ENCODE measurements at regions not wholly inside any gene's neighbourhood (a gene's known extent, or its start where the extent isn't known, plus 50 kb on each side); places are given as distances from the start of the nearest gene placed in this dataset.
A peak's percentile ranks its signal among the peaks of the same experiment; 100 is the strongest.

DNA sequence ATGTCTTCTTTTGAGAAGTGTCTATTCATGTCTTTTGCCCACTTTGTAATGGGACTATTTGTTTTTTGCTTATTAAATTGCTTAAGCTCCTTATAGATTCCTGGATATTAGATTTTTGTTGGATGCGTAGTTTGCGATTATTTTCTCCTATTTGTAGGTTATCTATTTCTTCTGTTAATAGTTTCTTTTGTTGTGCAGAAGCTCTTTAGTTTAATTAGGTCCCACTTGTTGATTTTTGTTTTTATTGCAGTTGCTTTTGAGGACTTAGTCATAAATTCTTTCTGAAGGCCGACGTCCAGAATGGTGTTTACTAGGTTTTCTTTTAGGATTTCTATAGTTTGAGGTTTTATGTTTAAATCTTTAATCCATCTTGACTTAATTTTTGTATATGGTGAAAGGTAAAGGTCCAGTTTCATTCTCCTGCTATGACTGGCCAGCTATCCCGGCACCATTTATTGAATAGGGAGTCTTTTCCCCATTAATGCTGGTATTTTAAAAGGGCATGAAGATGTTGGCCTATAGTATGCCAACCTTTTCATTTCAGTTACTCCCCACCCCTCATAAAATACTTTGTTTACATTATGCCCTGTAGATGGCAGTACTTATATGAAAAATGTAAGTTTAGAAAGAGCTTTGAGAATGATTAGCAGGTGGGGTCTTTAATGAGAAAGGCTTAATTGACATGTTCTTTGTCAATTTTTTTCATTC, 62.9 kb upstream of the PSMA6 start:
- TF ChIP-seq, protein P1, sequence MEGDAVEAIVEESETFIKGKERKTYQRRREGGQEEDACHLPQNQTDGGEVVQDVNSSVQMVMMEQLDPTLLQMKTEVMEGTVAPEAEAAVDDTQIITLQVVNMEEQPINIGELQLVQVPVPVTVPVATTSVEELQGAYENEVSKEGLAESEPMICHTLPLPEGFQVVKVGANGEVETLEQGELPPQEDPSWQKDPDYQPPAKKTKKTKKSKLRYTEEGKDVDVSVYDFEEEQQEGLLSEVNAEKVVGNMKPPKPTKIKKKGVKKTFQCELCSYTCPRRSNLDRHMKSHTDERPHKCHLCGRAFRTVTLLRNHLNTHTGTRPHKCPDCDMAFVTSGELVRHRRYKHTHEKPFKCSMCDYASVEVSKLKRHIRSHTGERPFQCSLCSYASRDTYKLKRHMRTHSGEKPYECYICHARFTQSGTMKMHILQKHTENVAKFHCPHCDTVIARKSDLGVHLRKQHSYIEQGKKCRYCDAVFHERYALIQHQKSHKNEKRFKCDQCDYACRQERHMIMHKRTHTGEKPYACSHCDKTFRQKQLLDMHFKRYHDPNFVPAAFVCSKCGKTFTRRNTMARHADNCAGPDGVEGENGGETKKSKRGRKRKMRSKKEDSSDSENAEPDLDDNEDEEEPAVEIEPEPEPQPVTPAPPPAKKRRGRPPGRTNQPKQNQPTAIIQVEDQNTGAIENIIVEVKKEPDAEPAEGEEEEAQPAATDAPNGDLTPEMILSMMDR (IDR thresholded peaks at IDR 0.05; ENCODE audit: unreplicated experiment) = peak; percentile 34
- Mint-ChIP-seq H3K4me1 (ENCODE audit: insufficient read depth, unreplicated experiment) (peaks cover 20% of the 10 kb centered on the region), H3K27me3 (ENCODE audit: insufficient read depth, unreplicated experiment) (no peaks in the 10 kb centered on the region), H3K36me3 (ENCODE audit: insufficient read depth, unreplicated experiment) (peaks cover 6% of the 10 kb centered on the region), H3K4me3 (ENCODE audit: unreplicated experiment) (no peak overlapping the region), H3K9me3 (ENCODE audit: unreplicated experiment) (no peaks in the 10 kb centered on the region), H3K27ac (ENCODE audit: low read depth, unreplicated experiment) (peak overlapping the region; percentile 35)
- peak; percentile 24 for DNase-seq (ENCODE audit: unreplicated experiment)
- POLR2A ChIA-PET = interaction anchor here (0.6 to 7.9 kb wide), 13 partner anchors 14 to 174 kb away, joined by 3 to 113 read pairs (median 4); partner anchors contain the start of genes NFKBIA, PPP2R3C and PSMA6
- BruUV-seq (replicated peaks) = no TSS peak
- CTCF ChIA-PET = interaction anchor here (0.6 to 5.1 kb wide), 34 partner anchors 10 to 373 kb away, joined by 3 to 36 read pairs (median 4); partner anchors contain the start of gene NFKBIA
- intact Hi-C loops (cut with micrococcal nuclease) = loop anchor here (1.0 to 5.0 kb wide), 2 partner anchors 87 to 178 kb away; no protein-coding TSS in a partner anchor

DNA sequence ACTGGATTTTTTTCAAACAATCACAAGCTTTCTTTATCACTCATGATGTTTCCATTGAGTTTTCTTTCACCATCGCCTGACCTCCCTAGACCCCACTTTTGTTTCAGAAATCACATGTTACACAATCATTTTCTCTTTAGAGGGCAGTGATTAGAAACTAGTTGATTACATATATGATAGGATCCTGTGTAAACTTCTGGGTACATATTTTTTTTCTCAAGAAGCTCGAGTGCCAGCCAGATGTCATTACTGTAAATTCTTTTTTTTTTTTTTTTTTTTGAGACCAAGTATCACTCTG, 62.4 kb upstream of the PSMA6 start:
- no TSS peak for BruUV-seq (replicated peaks)
- CTCF ChIA-PET = interaction anchor here (0.6 to 5.1 kb wide), 34 partner anchors 10 to 374 kb away, joined by 3 to 36 read pairs (median 4); partner anchors contain the start of gene NFKBIA
- intact Hi-C loops (cut with micrococcal nuclease) = loop anchor here (1.0 to 5.0 kb wide), 2 partner anchors 87 to 178 kb away; no protein-coding TSS in a partner anchor
- POLR2A ChIA-PET = interaction anchor here (0.6 to 7.9 kb wide), 13 partner anchors 15 to 174 kb away, joined by 3 to 113 read pairs (median 4); partner anchors contain the start of genes NFKBIA, PPP2R3C and PSMA6
- TF ChIP-seq, protein P1 (IDR thresholded peaks at IDR 0.05; ENCODE audit: unreplicated experiment) = peak; percentile 0
- Mint-ChIP-seq H3K36me3 (ENCODE audit: insufficient read depth, unreplicated experiment) (peaks cover 6% of the 10 kb centered on the region), H3K4me3 (ENCODE audit: unreplicated experiment) (no peak overlapping the region), H3K27me3 (ENCODE audit: insufficient read depth, unreplicated experiment) (no peaks in the 10 kb centered on the region), H3K9me3 (ENCODE audit: unreplicated experiment) (no peaks in the 10 kb centered on the region), H3K4me1 (ENCODE audit: insufficient read depth, unreplicated experiment) (peaks cover 25% of the 10 kb centered on the region), H3K27ac (ENCODE audit: low read depth, unreplicated experiment) (peak overlapping the region; percentile 35)
- DNase-seq (ENCODE audit: unreplicated experiment) = no peak

DNA sequence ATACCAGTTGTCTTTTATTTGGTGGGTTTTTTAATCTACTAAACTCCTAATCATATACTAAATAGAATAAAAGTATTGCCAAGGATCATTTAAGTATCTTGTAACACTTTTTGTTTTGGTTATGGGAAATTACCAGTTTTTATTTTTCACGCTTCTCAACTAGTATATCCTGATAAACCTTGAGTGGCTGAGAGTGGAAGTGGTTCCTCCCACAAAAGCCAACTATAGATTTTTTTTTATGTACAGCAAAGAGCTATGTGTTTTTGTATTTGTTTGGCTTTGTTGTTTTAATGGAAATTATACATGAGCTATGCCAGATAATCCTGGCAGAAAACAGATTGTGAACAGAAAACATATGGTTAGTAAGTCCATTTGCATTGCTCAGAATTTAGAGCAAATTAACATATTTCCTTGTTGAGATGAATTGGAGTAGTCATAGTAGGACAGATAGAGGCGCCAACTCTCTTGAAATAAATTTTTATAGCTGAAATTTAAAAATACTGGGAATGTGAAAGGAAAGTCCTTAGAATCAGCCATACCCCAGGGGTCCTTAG, 60.9 kb upstream of the PSMA6 start:
- Mint-ChIP-seq H3K27me3 (ENCODE audit: insufficient read depth, unreplicated experiment) (no peaks in the 10 kb centered on the region), H3K27ac (ENCODE audit: low read depth, unreplicated experiment) (no peak overlapping the region), H3K4me1 (ENCODE audit: insufficient read depth, unreplicated experiment) (peaks cover 28% of the 10 kb centered on the region), H3K4me3 (ENCODE audit: unreplicated experiment) (no peak overlapping the region), H3K9me3 (ENCODE audit: unreplicated experiment) (no peaks in the 10 kb centered on the region), H3K36me3 (ENCODE audit: insufficient read depth, unreplicated experiment) (peaks cover 6% of the 10 kb centered on the region)
- CTCF ChIA-PET = interaction anchor here (0.6 to 5.1 kb wide), 9 partner anchors 16 to 191 kb away, joined by 3 to 36 read pairs (median 4); partner anchors contain the start of genes NFKBIA and PSMA6
- TF ChIP-seq, protein P1 (IDR thresholded peaks at IDR 0.05; ENCODE audit: unreplicated experiment) = no peak
- intact Hi-C loops (cut with micrococcal nuclease) = no loop called here
- DNase-seq (ENCODE audit: unreplicated experiment) = no peak
- no TSS peak for BruUV-seq (replicated peaks)
- POLR2A ChIA-PET = interaction anchor here (1.0 to 7.9 kb wide), 4 partner anchors 16 to 172 kb away, joined by 3 to 113 read pairs (median 15); partner anchors contain the start of genes NFKBIA and PSMA6

Measured in MCF 10A (cell line).